ENCODE measurements at regions not wholly inside any gene's neighbourhood (a gene's known extent, or its start where the extent isn't known, plus 50 kb on each side); places are given as distances from the start of the nearest gene placed in this dataset.

DNA sequence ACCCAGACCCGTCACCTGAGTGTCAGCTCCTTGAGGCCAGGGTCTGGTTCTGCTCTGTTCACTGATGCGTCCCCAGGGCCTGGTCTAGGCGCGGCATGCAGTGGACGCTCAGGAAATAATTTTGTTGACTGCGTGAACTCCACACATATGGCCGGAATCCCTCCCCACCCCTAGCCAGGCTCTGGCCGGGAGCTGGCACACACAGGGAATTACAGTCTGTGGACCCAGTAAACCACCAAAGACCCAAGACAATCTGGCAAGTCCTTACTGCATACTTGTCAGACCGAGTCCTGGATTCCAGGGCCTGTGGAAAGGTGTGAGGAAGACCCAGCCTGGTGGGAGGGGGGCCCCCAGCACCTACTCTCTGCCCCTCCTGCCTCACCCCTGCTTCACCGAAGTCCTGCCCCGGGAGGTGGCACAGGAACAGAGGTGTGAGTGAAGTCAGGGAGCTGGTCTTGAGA, 113.0 kb upstream of the IER5L start:
- TF ChIP-seq, protein P1, sequence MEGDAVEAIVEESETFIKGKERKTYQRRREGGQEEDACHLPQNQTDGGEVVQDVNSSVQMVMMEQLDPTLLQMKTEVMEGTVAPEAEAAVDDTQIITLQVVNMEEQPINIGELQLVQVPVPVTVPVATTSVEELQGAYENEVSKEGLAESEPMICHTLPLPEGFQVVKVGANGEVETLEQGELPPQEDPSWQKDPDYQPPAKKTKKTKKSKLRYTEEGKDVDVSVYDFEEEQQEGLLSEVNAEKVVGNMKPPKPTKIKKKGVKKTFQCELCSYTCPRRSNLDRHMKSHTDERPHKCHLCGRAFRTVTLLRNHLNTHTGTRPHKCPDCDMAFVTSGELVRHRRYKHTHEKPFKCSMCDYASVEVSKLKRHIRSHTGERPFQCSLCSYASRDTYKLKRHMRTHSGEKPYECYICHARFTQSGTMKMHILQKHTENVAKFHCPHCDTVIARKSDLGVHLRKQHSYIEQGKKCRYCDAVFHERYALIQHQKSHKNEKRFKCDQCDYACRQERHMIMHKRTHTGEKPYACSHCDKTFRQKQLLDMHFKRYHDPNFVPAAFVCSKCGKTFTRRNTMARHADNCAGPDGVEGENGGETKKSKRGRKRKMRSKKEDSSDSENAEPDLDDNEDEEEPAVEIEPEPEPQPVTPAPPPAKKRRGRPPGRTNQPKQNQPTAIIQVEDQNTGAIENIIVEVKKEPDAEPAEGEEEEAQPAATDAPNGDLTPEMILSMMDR (conservative IDR thresholded peaks at IDR 0.05 in 1 of 2, IDR thresholded peaks at IDR 0.05 in 1 of 2; ENCODE audit: low read depth in 1 of 2, low read length in 2 of 2): no peak
- TF ChIP-seq EZH2 (IDR thresholded peaks at IDR 0.05; ENCODE audit: low read length, missing control alignments): no peak

Data from fibroblast of lung (primary cell).